ENCODE measurements at regions not wholly inside any gene's neighbourhood (a gene's known extent, or its start where the extent isn't known, plus 50 kb on each side); places are given as distances from the start of the nearest gene placed in this dataset.

- TF ChIP-seq CTCF (IDR thresholded peaks at IDR 0.05; ENCODE audit: borderline replicate concordance, control extremely low read depth, extremely low read depth, insufficient read depth, missing control alignments), result no peak
- no peak for DNase-seq (ENCODE audit: low spot score)
- in situ Hi-C loops (cut with MboI; ENCODE audit: low sequenced_read_pairs, unreplicated experiment), result no loop called here
These were observed 99.1 kb downstream of the CPN2 start for GRCh38 chr3:194251891-194252560.

GRCh38 chr3:194253270-194253669 is 97.9 kb downstream of the CPN2 start:
- TF ChIP-seq CTCF (IDR thresholded peaks at IDR 0.05; ENCODE audit: borderline replicate concordance, control extremely low read depth, extremely low read depth, insufficient read depth, missing control alignments), result no peak
- DNase-seq (ENCODE audit: low spot score), result no peak
- in situ Hi-C loops (cut with MboI; ENCODE audit: low sequenced_read_pairs, unreplicated experiment), result no loop called here

GRCh38 chr3:194254040-194254439 is 97.1 kb downstream of the CPN2 start:
- no peak for TF ChIP-seq CTCF (IDR thresholded peaks at IDR 0.05; ENCODE audit: borderline replicate concordance, control extremely low read depth, extremely low read depth, insufficient read depth, missing control alignments)

DNA sequence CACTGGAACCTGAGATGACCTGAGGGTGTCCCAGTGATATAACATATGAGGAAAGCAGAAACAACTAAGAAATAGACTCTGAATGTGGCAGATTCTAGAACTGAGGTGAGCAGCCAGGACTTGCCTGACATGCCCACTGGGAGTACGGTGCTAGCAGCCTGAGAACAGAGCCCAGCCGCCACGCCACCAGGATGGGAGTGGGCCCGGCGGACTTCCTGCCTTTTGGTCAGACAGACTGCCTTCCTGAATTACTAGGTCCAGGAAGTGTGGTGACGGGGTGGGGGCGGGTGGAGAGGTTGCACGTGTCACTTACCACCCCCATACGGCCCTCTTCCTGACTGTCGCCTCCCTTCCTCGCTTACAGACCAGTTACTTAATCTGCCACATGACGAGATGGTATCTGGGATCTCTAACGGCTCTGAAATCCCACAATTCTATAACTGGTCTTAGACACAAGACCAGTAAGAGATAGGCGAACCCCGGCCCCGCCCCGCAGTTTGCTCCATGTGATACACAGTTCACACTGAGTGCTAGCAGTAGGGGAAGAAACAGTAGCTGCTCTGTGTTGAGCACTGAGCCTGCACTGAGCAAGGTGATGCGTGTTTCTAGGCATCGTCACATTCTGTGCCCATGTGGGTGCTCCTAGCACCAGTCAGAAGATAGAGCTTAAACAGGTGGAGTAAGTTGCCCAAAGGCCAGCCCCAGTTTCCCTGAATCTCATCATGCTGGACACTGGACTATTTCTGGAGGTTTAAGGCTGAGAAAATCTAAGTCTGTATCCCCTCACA is 95.7 kb downstream of the CPN2 start:
- DNase-seq (ENCODE audit: low spot score), result peak; percentile 59
- in situ Hi-C loops (cut with MboI; ENCODE audit: low sequenced_read_pairs, unreplicated experiment), result no loop called here
- no peak for TF ChIP-seq CTCF (IDR thresholded peaks at IDR 0.05; ENCODE audit: borderline replicate concordance, control extremely low read depth, extremely low read depth, insufficient read depth, missing control alignments)

More at GRCh38 chr3:194254040-194254439, 97.1 kb downstream of the CPN2 start:
- no peak for DNase-seq (ENCODE audit: low spot score)
- in situ Hi-C loops (cut with MboI; ENCODE audit: low sequenced_read_pairs, unreplicated experiment), result no loop called here

- in situ Hi-C loops (cut with MboI; ENCODE audit: low sequenced_read_pairs, unreplicated experiment), result no loop called here
These were observed 94.8 kb downstream of the CPN2 start for GRCh38 chr3:194256040-194256945.

More at GRCh38 chr3:194256040-194256945, 94.8 kb downstream of the CPN2 start:
- DNase-seq (ENCODE audit: low spot score), result no peak
- no peak for TF ChIP-seq CTCF (IDR thresholded peaks at IDR 0.05; ENCODE audit: borderline replicate concordance, control extremely low read depth, extremely low read depth, insufficient read depth, missing control alignments)

All from GM13976 (cell line).